Upper lobe of left lung (tissue), 6 donors: ENCODE measurements at regions not wholly inside any gene's neighbourhood (a gene's known extent, or its start where the extent isn't known, plus 50 kb on each side); places are given as distances from the start of the nearest gene placed in this dataset.

Experiments used
- ATAC-seq, 2 donors: fragments of 200-7000 bp; cut with Tn5 transposase; one replicate each; pipeline ENCODE4 v1.9.1; 2022; ENCODE audit warnings: mild to moderate bottlenecking in 2 of 2, moderate library complexity in 2 of 2; ENCODE audit not compliant: low FRiP score in 2 of 2
- DNase-seq, 2 donors: peaks; one replicate each; pipeline ENCODE4 v3.0.0-alpha.2; 2019 to 2020
- H3K27ac ChIP-seq, 4 donors: fragments of 200-600 bp; sonication (generic); one replicate each; pipeline ENCODE4 v1.5.1; 2016 to 2019
- H3K27me3 ChIP-seq, 4 donors: fragments of 200-600 bp; sonication (generic); one replicate each; pipeline ENCODE4 v1.5.1; 2017 to 2019
- H3K36me3 ChIP-seq, 4 donors: fragments of 200-600 bp; sonication (generic); one replicate each; pipeline ENCODE4 v1.5.1; 2016 to 2019
- H3K4me1 ChIP-seq, 4 donors: fragments of 200-600 bp; sonication (generic); one replicate each; pipeline ENCODE4 v1.5.1; 2018 to 2019
- H3K4me3 ChIP-seq, 4 donors: fragments of 200-600 bp; sonication (generic); one replicate each; pipeline ENCODE4 v1.5.1; 2017 to 2019; ENCODE audit warnings: mild to moderate bottlenecking in 2 of 4, moderate library complexity in 1 of 4
- H3K9me3 ChIP-seq, 4 donors: fragments of 200-600 bp; sonication (generic); one replicate each; pipeline ENCODE4 v1.5.1; 2018 to 2019
- EP300 ChIP-seq, 4 donors: sonication (generic); formaldehyde crosslinking; IDR thresholded peaks; one replicate each; pipeline ENCODE4 v1.5.1; 2017; ENCODE audit warnings: antibody characterized with exemption in 4 of 4, control low read depth in 2 of 4
- POLR2A ChIP-seq, 4 donors: fragments of 450-650 bp; IDR thresholded peaks; one replicate each; pipeline ENCODE4 v1.5.1; 2016 to 2017; ENCODE audit warnings: antibody characterized with exemption in 4 of 4, mild to moderate bottlenecking in 2 of 4
- POLR2AphosphoS5 ChIP-seq, 2 donors: sonication (generic); formaldehyde crosslinking; IDR thresholded peaks; one replicate each; pipeline ENCODE4 v1.5.1; 2017; ENCODE audit warnings: antibody characterized with exemption in 2 of 2
- WGBS, 2 donors: methylation state at CpG; one replicate each; pipeline ENCODE4 v1.1.5; 2017 to 2018; 5-methylcytosine and 5-hydroxymethylcytosine counted together
- TF ChIP-seq, protein P1 (sequence below), 6 experiments: fragments of 450-650 bp in 4 of 6; fragments of 200-600 bp in 2 of 6; sonication (generic) in 2 of 6; IDR thresholded peaks; one replicate each; pipeline ENCODE4 v1.5.1; 2016 to 2019; ENCODE audit warnings: antibody characterized with exemption in 6 of 6
- donor health status: DM: no; HTN: no; CAD: no; lungs with moderate emphysema.
- donor health status: DM: no; HTN: yes; CAD: no; lungs with severe emphysema.

DNA sequence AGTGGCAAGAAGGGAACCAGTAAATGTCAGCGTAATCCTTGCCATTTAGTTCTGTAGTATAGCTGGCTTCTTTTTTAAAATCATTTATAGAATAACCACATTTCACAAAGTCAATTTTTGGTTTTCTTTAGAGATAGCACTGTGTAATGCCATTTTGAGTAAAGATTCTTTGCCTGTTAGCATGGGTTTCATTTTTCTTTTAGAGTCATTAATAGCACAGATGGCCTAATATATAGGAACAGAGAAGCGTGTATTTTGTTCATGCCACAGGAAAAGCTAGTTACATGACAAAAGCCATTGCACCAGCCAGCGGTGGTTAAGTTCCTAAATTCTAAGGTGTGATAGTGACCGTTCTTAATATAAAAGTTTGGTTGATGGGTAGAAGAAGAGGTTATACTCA is 1363.9 kb downstream of the MAT2B start:
- H3K27ac ChIP-seq, result no peak overlapping the region
- no peaks in the 10 kb centered on the region for H3K36me3 ChIP-seq
- no peak for TF ChIP-seq POLR2A (IDR thresholded peaks at IDR 0.05)
- TF ChIP-seq EP300 (IDR thresholded peaks at IDR 0.05), result no peak
- TF ChIP-seq, protein P1, sequence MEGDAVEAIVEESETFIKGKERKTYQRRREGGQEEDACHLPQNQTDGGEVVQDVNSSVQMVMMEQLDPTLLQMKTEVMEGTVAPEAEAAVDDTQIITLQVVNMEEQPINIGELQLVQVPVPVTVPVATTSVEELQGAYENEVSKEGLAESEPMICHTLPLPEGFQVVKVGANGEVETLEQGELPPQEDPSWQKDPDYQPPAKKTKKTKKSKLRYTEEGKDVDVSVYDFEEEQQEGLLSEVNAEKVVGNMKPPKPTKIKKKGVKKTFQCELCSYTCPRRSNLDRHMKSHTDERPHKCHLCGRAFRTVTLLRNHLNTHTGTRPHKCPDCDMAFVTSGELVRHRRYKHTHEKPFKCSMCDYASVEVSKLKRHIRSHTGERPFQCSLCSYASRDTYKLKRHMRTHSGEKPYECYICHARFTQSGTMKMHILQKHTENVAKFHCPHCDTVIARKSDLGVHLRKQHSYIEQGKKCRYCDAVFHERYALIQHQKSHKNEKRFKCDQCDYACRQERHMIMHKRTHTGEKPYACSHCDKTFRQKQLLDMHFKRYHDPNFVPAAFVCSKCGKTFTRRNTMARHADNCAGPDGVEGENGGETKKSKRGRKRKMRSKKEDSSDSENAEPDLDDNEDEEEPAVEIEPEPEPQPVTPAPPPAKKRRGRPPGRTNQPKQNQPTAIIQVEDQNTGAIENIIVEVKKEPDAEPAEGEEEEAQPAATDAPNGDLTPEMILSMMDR (IDR thresholded peaks at IDR 0.05), result no peak
- TF ChIP-seq POLR2AphosphoS5 (IDR thresholded peaks at IDR 0.05), result no peak
- no peak for DNase-seq
- no peaks in the 10 kb centered on the region for H3K4me1 ChIP-seq
- H3K27me3 ChIP-seq, result no peaks in the 10 kb centered on the region
- H3K4me3 ChIP-seq, result no peak overlapping the region
- ATAC-seq, result no peak
- no peaks in the 10 kb centered on the region for H3K9me3 ChIP-seq
- WGBS, 2 donors, result 80 to 85% methylated on average over 4 of the region's 4 CpGs

DNA sequence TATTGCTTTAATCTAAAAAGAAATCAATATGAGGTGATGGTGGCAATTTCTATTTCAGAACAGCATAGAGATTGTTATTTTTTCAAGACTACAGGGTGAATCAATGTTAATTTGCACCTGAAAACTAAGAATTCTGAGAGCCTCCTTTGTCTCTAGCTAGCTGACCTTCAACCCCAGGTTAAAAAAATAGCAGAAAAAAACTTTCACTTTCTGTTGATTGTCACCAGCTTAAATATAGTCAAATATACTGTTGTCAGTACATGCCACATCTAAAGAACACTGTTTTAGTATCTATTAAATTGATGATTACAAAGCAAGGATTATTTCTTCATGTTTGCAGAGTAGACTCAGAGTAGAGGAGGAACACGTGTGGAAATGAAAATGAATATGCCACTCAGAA is 1371.4 kb downstream of the MAT2B start:
- Histone ChIP-seq H3K4me3 (no peak overlapping the region), H3K27me3 (no peaks in the 10 kb centered on the region), H3K36me3 (no peaks in the 10 kb centered on the region), H3K27ac (no peak overlapping the region), H3K4me1 (no peaks in the 10 kb centered on the region), H3K9me3 (peaks cover 0 to 7% (median 0%) of the 10 kb centered on the region in 4 donors)
- ATAC-seq (no peak), DNase-seq (no peak)
- WGBS, 2 donors, result 71 to 77% methylated on average over 1 of the region's 1 CpG
- TF ChIP-seq EP300 (IDR thresholded peaks at IDR 0.05) (no peak), POLR2AphosphoS5 (IDR thresholded peaks at IDR 0.05) (no peak)

DNA sequence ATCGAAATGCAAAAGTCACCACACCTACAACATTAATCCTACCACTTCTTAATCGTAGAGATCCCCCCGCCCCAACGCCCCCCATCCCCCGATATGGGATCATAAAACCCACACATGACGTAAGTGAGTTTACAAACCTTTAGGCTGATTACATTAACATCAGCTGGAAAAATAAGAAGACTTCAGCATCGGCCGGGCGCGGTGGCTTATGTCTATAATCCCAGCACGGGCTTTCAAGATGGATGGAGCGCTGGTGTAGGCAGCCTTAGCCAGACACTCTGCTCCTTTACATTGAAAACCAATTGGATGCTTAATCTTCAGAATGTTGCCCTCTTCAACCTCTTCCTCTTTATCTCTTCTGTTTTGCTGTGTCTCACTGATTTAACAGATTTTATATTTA is 1376.0 kb downstream of the MAT2B start:
- Histone ChIP-seq H3K27me3 (no peaks in the 10 kb centered on the region), H3K36me3 (no peaks in the 10 kb centered on the region), H3K9me3 (no peaks in the 10 kb centered on the region), H3K27ac (no peak overlapping the region), H3K4me1 (no peaks in the 10 kb centered on the region), H3K4me3 (no peak overlapping the region)
- peak in 1 of 2 donors; percentile 23 for DNase-seq
- 91 to 92% methylated on average over 12 of the region's 12 CpGs for WGBS, 2 donors
- ATAC-seq, result no peak
- TF ChIP-seq EP300 (IDR thresholded peaks at IDR 0.05) (no peak), POLR2A (IDR thresholded peaks at IDR 0.05) (no peak), POLR2AphosphoS5 (IDR thresholded peaks at IDR 0.05) (no peak)
- TF ChIP-seq, protein P1 (IDR thresholded peaks at IDR 0.05), result no peak

DNA sequence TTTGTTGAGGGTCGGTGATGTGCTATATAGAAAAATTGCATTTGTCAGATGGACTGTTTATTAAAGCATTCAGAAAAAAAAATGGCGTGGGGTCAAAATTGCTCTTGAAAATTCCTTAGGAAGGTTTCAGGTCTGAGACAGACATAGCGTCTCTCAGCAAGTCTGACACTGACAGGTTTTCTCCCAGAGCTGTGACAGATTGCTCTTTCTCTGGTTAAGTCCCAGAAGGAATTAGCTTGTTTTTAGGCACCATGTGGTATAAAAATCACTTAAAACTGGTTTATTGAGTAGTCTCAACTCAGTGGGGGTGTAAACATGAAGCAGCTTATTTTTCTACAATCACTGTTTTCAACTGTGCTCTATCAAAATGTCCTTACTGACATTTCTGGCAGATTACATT is 1379.8 kb downstream of the MAT2B start:
- H3K4me3 ChIP-seq, result no peak overlapping the region
- no peak for ATAC-seq
- H3K27me3 ChIP-seq, result no peaks in the 10 kb centered on the region
- WGBS, 2 donors, result 53 to 70% methylated on average over 3 of the region's 3 CpGs
- H3K36me3 ChIP-seq, result no peaks in the 10 kb centered on the region
- H3K27ac ChIP-seq, result no peak overlapping the region
- no peak for TF ChIP-seq POLR2AphosphoS5 (IDR thresholded peaks at IDR 0.05)
- TF ChIP-seq, protein P1 (IDR thresholded peaks at IDR 0.05), result no peak
- no peaks in the 10 kb centered on the region for H3K4me1 ChIP-seq
- no peak for DNase-seq
- H3K9me3 ChIP-seq, result no peaks in the 10 kb centered on the region

DNA sequence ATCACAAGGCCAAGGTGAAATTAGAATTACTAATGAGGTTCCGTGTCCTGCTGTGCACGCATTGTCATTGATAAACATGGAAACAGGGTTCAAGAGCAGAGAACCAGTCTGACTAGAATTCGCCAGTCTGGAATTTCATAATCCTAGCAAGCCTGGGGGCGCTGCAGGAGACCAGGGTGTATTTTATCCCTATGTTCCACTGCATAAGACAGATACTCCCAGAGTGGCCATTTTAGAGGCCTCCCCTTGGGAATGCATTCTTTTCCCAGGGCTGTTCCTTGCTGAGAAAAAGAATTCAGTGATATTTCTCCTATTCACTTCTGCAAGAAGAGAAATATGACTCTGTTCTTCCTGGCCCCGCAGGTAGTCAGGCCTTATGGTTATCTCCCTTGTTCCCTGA is 1387.7 kb downstream of the MAT2B start:
- WGBS, 2 donors, result 74 to 95% methylated on average over 5 of the region's 5 CpGs
- ATAC-seq, result no peak

DNA sequence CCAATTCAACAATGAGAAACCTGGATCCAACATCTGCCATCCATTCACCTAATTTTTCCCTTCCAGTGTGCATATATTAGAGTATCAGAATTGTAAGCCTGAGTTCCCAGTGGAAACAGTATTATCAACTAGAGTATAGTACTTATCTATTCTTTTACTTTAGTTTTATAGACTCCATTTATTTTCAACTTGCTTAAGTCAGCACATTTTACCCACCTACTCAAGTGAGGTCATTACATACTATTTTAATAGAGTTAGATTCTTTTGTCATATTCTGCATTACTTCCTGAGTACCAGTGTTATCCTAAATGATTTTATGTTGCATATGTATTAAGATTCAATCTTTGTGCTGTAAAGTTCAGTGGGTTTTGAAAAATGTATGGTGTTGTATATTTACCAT is 1393.3 kb downstream of the MAT2B start:
- H3K4me1 ChIP-seq, result no peaks in the 10 kb centered on the region
- no peaks in the 10 kb centered on the region for H3K27me3 ChIP-seq
- no peak overlapping the region for H3K27ac ChIP-seq
- TF ChIP-seq, protein P1 (IDR thresholded peaks at IDR 0.05), result no peak
- no peak for TF ChIP-seq POLR2AphosphoS5 (IDR thresholded peaks at IDR 0.05)
- no peak for TF ChIP-seq POLR2A (IDR thresholded peaks at IDR 0.05)
- H3K4me3 ChIP-seq, result no peak overlapping the region
- ATAC-seq, result no peak
- peaks cover 0 to 3% (median 0%) of the 10 kb centered on the region in 4 donors for H3K9me3 ChIP-seq
- no peaks in the 10 kb centered on the region for H3K36me3 ChIP-seq
- no peak for DNase-seq

More for the DNA sequence above, 1387.7 kb downstream of the MAT2B start:
- DNase-seq, result no peak
- Histone ChIP-seq H3K27me3 (no peaks in the 10 kb centered on the region), H3K9me3 (peaks cover 0 to 7% (median 4%) of the 10 kb centered on the region in 4 donors), H3K27ac (no peak overlapping the region), H3K36me3 (no peaks in the 10 kb centered on the region), H3K4me3 (no peak overlapping the region), H3K4me1 (no peaks in the 10 kb centered on the region)
- TF ChIP-seq EP300 (IDR thresholded peaks at IDR 0.05), result no peak
